HepG2 (cell line): ENCODE measurements at regions not wholly inside any gene's neighbourhood (a gene's known extent, or its start where the extent isn't known, plus 50 kb on each side); places are given as distances from the start of the nearest gene placed in this dataset.

Experiments
- ATAC-seq: fragments of 200-7000 bp; cut with Tn5 transposase; 3 replicates; pipeline ENCODE4 v1.9.1; 2020; ENCODE audit warnings: mild to moderate bottlenecking, moderate library complexity
- BruUV-seq: library from RNA; stranded (reverse); fragments of 400-500 nt; replicated peaks from 2 replicates; lab custom pipeline; 2021; lab: Mats Ljungman, UMichigan
- CTCF ChIA-PET: fragments of 300-600 bp; formaldehyde crosslinking; extraction: SDS; loops from one replicate; lab custom pipeline; 2021; ENCODE audit warnings: low total read pairs, inconsistent platforms, low intra/inter-chr PET ratio; lab: Yijun Ruan, JAX
- POLR2A ChIA-PET: fragments of 350-600 bp; sonication (Branson Sonifier 250); formaldehyde crosslinking; loops from one replicate; lab custom pipeline; 2020; ENCODE audit warnings: antibody characterized with exemption, inconsistent platforms; lab: Yijun Ruan, JAX
- DNase-seq: peaks from one replicate; pipeline ENCODE4 v3.0.0-alpha.2; 2015; ENCODE audit warnings: low spot score
- FAIRE-seq: peaks from 3 replicates; lab custom pipeline; 2011; peaks lifted over from hg19 to GRCh38; lab: Jason Lieb, UNC
- H2AFZ ChIP-seq: one replicate; pipeline ENCODE4 v1.6.1; 2011; ENCODE audit warnings: low read length, inconsistent platforms
- H3K27ac ChIP-seq: fragments of 300-600 bp; 3 replicates; pipeline ENCODE4 v1.8.0; 2011; ENCODE audit warnings: mixed run types, mild to moderate bottlenecking, mixed read lengths, low read length, inconsistent platforms; ENCODE audit not compliant: insufficient read depth; ENCODE audit errors: extremely low read length
- H3K27me3 ChIP-seq, 2 experiments: fragments of 200-600 bp in 1 of 2; 2 replicates in 1 of 2; 3 replicates in 1 of 2; pipeline versions ENCODE4 v1.6.0 to v1.8.0; 2011; ENCODE audit warnings: low read length in 2 of 2, mild to moderate bottlenecking in 2 of 2, moderate library complexity in 2 of 2, inconsistent platforms in 1 of 2; ENCODE audit not compliant: insufficient read depth in 2 of 2, control insufficient read depth in 1 of 2
- H3K36me3 ChIP-seq, 2 experiments: fragments of 200-600 bp in 1 of 2; replicated peaks in 1 of 2; 2 replicates in 1 of 2; 3 replicates in 1 of 2; pipeline versions ENCODE4 v1.5.1 to v1.8.0; 2011; ENCODE audit warnings: low read length in 2 of 2, inconsistent platforms in 1 of 2; ENCODE audit not compliant: insufficient read depth in 2 of 2, control insufficient read depth in 1 of 2
- H3K4me1 ChIP-seq: 2 replicates; pipeline ENCODE4 v1.5.1; 2012; ENCODE audit warnings: low read length, inconsistent platforms; ENCODE audit not compliant: insufficient read depth
- H3K4me2 ChIP-seq: 2 replicates; pipeline ENCODE4 v1.6.0; 2011; ENCODE audit warnings: low read depth, low read length, inconsistent platforms
- H3K4me3 ChIP-seq, 3 experiments: fragments of 200-600 bp in 1 of 3; sonication (generic), shearing (Covaris generic) in 1 of 3; replicated peaks in 1 of 3; 2 replicates each; pipeline ENCODE4 v1.5.1; 2011 to 2016; ENCODE audit warnings: low read length in 3 of 3, inconsistent platforms in 2 of 3, low read depth in 2 of 3, mild to moderate bottlenecking in 2 of 3, control low read depth in 1 of 3, mixed read lengths in 1 of 3; ENCODE audit not compliant: insufficient read depth in 1 of 3
- H3K79me2 ChIP-seq: one replicate; pipeline ENCODE4 v1.6.1; 2011; ENCODE audit warnings: low read length, inconsistent platforms; ENCODE audit not compliant: insufficient read depth
- H3K9ac ChIP-seq: 2 replicates; pipeline ENCODE4 v1.6.0; 2011; ENCODE audit warnings: mild to moderate bottlenecking, low read depth, low read length, inconsistent platforms; ENCODE audit not compliant: insufficient read depth
- H3K9me3 ChIP-seq: 2 replicates; pipeline ENCODE4 v1.5.1; 2012; ENCODE audit warnings: mild to moderate bottlenecking, low read length
- H4K20me1 ChIP-seq: 2 replicates; pipeline ENCODE4 v1.6.0; 2011; ENCODE audit warnings: inconsistent platforms, mild to moderate bottlenecking, low read length, moderate library complexity; ENCODE audit not compliant: insufficient read depth
- ASH2L ChIP-seq: fragments of 300-600, 200-600 bp; sonication (generic); IDR thresholded peaks from 2 replicates; pipeline ENCODE4 v1.7.0; 2017; ENCODE audit warnings: low read depth, mild to moderate bottlenecking, moderate library complexity, mixed read lengths, low read length; ENCODE audit not compliant: insufficient read length
- DMAP1 ChIP-seq: IDR thresholded peaks from 2 replicates; pipeline ENCODE4 v1.6.1; 2016
- EHMT2 ChIP-seq: fragments of 200-600 bp; sonication (generic); IDR thresholded peaks from 2 replicates; pipeline ENCODE4 v1.7.0; 2017; ENCODE audit warnings: antibody characterized with exemption, low read depth, low read length, borderline replicate concordance
- ERF ChIP-seq: IDR thresholded peaks from 2 replicates; pipeline ENCODE4 v1.6.1; 2018; ENCODE audit warnings: missing biosample characterization, missing genetic modification reagents
- HDAC1 ChIP-seq: sonication (generic); formaldehyde crosslinking; IDR thresholded peaks from 2 replicates; pipeline ENCODE4 v1.5.1; 2020; ENCODE audit warnings: mild to moderate bottlenecking, missing genetic modification reagents
- HNRNPUL1 ChIP-seq: fragments of 200-400 bp; formaldehyde crosslinking; IDR thresholded peaks from 2 replicates; pipeline ENCODE4 v1.6.1; 2017; ENCODE audit warnings: low read depth, mild to moderate bottlenecking, low read length, moderate library complexity
- HOXA9 ChIP-seq: sonication (generic); formaldehyde crosslinking; IDR thresholded peaks from 2 replicates; pipeline ENCODE4 v1.8.1; 2022; ENCODE audit warnings: missing genetic modification reagents, mild to moderate bottlenecking, moderate library complexity, borderline replicate concordance
- KMT2A ChIP-seq: sonication (generic); formaldehyde crosslinking; IDR thresholded peaks from 2 replicates; pipeline ENCODE4 v1.4.0; 2020; ENCODE audit warnings: missing genetic modification reagents
- PTBP1 ChIP-seq: fragments of 200-400 bp; formaldehyde crosslinking; IDR thresholded peaks from 2 replicates; pipeline ENCODE4 v1.6.1; 2018; ENCODE audit warnings: low read length, low read depth; ENCODE audit not compliant: poor library complexity, severe bottlenecking
- SETDB1 ChIP-seq: sonication (generic); formaldehyde crosslinking; IDR thresholded peaks from 2 replicates; pipeline ENCODE4 v1.5.1; 2020; ENCODE audit warnings: missing genetic modification reagents, mild to moderate bottlenecking, borderline replicate concordance
- SMARCC2 ChIP-seq: fragments of 450-650 bp; IDR thresholded peaks from 2 replicates; pipeline ENCODE4 v1.6.1; 2017; ENCODE audit warnings: antibody characterized with exemption, mild to moderate bottlenecking
- TARDBP ChIP-seq: sonication (generic); formaldehyde crosslinking; IDR thresholded peaks from 2 replicates; pipeline ENCODE4 v1.8.0; 2022; ENCODE audit warnings: mild to moderate bottlenecking, missing genetic modification reagents
- U2AF1 ChIP-seq: fragments of 200-400 bp; formaldehyde crosslinking; optimal IDR thresholded peaks from 2 replicates; pipeline ENCODE3; 2017; ENCODE audit warnings: mild to moderate bottlenecking, low read depth, low read length
- ZFP36L1 ChIP-seq: sonication (generic); formaldehyde crosslinking; IDR thresholded peaks from 2 replicates; pipeline ENCODE4 v1.8.0; 2022; ENCODE audit warnings: mild to moderate bottlenecking, missing genetic modification reagents, moderate library complexity
- ZNF143 ChIP-seq: sonication (generic); formaldehyde crosslinking; IDR thresholded peaks from 2 replicates; pipeline ENCODE4 v1.4.0; 2020; ENCODE audit warnings: missing genetic modification reagents
- ZNF292 ChIP-seq: sonication (generic); formaldehyde crosslinking; IDR thresholded peaks from 2 replicates; pipeline ENCODE4 v1.8.1; 2022; ENCODE audit warnings: mild to moderate bottlenecking, low read depth, missing genetic modification reagents, borderline replicate concordance
- ZNF367 ChIP-seq: sonication (generic); formaldehyde crosslinking; IDR thresholded peaks from 2 replicates; pipeline ENCODE4 v1.4.0; 2020; ENCODE audit warnings: missing genetic modification reagents, borderline replicate concordance
- ZNF629 ChIP-seq: sonication (generic); formaldehyde crosslinking; conservative IDR thresholded peaks from 2 replicates; pipeline ENCODE4 v1.5.0; 2020; ENCODE audit warnings: missing genetic modification reagents
- ZNF644 ChIP-seq: IDR thresholded peaks from 2 replicates; pipeline ENCODE4 v1.6.1; 2016; ENCODE audit warnings: low read depth
- WGBS: methylation state at CpG from one replicate; pipeline ENCODE4 v1.1.6; 2017; ENCODE audit warnings: low lambda C conversion rate; 5-methylcytosine and 5-hydroxymethylcytosine counted together
- in situ Hi-C: cut with HindIII; loops from 2 replicates; pipeline ENCODE4 v1.10.0; 2017; ENCODE audit warnings: low pct_unique_long_range_greater_than_20kb; ENCODE audit not compliant: extremely low pct_ligation_motif_present
- intact Hi-C: fragments of 100-400 bp; cut with micrococcal nuclease; formaldehyde crosslinking; loops from one replicate; pipeline ENCODE4 v1.10.0; 2022; ENCODE audit not compliant: unreplicated experiment
- TF ChIP-seq, protein P1 (sequence below): sonication (generic); formaldehyde crosslinking; IDR thresholded peaks from 2 replicates; pipeline ENCODE4 v1.5.0; 2020; ENCODE audit warnings: mild to moderate bottlenecking, missing genetic modification reagents, borderline replicate concordance

DNA sequence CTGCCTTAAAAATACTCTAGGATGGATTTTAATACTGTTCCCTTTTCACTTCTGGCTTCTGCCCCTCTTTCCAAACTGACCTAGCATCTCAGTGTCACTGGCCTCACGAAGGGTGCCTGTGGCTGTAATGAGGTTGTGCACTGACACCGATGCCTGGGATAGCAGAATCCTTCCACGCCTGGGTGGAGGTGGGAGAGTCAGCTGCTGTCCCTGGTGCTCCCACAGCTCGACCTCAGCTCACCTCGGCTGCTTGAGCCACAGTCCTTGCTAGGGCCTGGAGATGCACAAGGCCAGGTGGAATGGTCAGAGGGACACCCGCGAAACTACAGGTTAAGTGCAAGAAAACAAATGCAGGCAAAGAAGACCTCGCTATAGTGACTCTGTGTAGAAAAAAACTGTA is 123.4 kb upstream of the ACBD5 start:
- H3K4me3 ChIP-seq: no peak overlapping the region
- peaks cover 0 to 4% of the 10 kb centered on the region in 2 experiments; a peak in 1 of 5 replicates for H3K27me3 ChIP-seq
- BruUV-seq: no TSS peak
- FAIRE-seq (no peak), ATAC-seq (no peak), DNase-seq (no peak)
- in situ Hi-C loops: loop anchor here (25.0 kb wide), 1 partner anchor 1027 kb away; no protein-coding TSS in a partner anchor
- no peaks in the 10 kb centered on the region for H3K79me2 ChIP-seq
- no peaks in the 10 kb centered on the region for H3K36me3 ChIP-seq
- ChIA-PET POLR2A (no interaction called here), CTCF (no interaction called here)
- no peak overlapping the region for H3K27ac ChIP-seq
- no peak overlapping the region for H2AFZ ChIP-seq
- intact Hi-C loops: no loop called here
- no peaks in the 10 kb centered on the region for H3K4me1 ChIP-seq
- no peaks in the 10 kb centered on the region for H4K20me1 ChIP-seq
- no peak overlapping the region for H3K9ac ChIP-seq
- TF ChIP-seq DMAP1 (no peak), ZFP36L1 (no peak), SMARCC2 (no peak), HDAC1 (CRISPR knock-in tag) (no peak), ZNF367 (CRISPR knock-in tag) (no peak), TARDBP (CRISPR knock-in tag) (no peak), PTBP1 (no peak), EHMT2 (no peak), SETDB1 (CRISPR knock-in tag) (no peak), KMT2A (CRISPR knock-in tag) (no peak), ZNF629 (CRISPR knock-in tag) (no peak), ZNF292 (CRISPR knock-in tag) (no peak), ZNF644 (CRISPR knock-in tag) (no peak), HNRNPUL1 (no peak), HOXA9 (no peak), U2AF1 (no peak), ERF (no peak), ZNF143 (CRISPR knock-in tag) (no peak), ASH2L (no peak)
- TF ChIP-seq, protein P1, sequence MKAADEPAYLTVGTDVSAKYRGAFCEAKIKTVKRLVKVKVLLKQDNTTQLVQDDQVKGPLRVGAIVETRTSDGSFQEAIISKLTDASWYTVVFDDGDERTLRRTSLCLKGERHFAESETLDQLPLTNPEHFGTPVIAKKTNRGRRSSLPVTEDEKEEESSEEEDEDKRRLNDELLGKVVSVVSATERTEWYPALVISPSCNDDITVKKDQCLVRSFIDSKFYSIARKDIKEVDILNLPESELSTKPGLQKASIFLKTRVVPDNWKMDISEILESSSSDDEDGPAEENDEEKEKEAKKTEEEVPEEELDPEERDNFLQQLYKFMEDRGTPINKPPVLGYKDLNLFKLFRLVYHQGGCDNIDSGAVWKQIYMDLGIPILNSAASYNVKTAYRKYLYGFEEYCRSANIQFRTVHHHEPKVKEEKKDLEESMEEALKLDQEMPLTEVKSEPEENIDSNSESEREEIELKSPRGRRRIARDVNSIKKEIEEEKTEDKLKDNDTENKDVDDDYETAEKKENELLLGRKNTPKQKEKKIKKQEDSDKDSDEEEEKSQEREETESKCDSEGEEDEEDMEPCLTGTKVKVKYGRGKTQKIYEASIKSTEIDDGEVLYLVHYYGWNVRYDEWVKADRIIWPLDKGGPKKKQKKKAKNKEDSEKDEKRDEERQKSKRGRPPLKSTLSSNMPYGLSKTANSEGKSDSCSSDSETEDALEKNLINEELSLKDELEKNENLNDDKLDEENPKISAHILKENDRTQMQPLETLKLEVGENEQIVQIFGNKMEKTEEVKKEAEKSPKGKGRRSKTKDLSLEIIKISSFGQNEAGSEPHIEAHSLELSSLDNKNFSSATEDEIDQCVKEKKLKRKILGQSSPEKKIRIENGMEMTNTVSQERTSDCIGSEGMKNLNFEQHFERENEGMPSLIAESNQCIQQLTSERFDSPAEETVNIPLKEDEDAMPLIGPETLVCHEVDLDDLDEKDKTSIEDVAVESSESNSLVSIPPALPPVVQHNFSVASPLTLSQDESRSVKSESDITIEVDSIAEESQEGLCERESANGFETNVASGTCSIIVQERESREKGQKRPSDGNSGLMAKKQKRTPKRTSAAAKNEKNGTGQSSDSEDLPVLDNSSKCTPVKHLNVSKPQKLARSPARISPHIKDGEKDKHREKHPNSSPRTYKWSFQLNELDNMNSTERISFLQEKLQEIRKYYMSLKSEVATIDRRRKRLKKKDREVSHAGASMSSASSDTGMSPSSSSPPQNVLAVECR (CRISPR knock-in tag): no peak
- TF ChIP-seq, all 625 proteins: peak for 0
- 10% methylated on average over 8 of the region's 8 CpGs for WGBS
- Histone ChIP-seq H3K4me2 (no peak overlapping the region), H3K9me3 (no peaks in the 10 kb centered on the region)
